GM21360 (cell line): ENCODE measurements at regions not wholly inside any gene's neighbourhood (a gene's known extent, or its start where the extent isn't known, plus 50 kb on each side); places are given as distances from the start of the nearest gene placed in this dataset.
"Not testable (repeated sequence)": the region's sequence is repeated elsewhere in the genome, so short reads cannot be mapped to it uniquely, and the experiment has no call there.

ENCODE experiments used
- ATAC-seq: cut with Tn5 transposase; IDR thresholded peaks from one replicate; pipeline ENCODE4 v1.9.1; 2021; ENCODE audit warnings: mild to moderate bottlenecking, moderate library complexity; ENCODE audit not compliant: unreplicated experiment

DNA sequence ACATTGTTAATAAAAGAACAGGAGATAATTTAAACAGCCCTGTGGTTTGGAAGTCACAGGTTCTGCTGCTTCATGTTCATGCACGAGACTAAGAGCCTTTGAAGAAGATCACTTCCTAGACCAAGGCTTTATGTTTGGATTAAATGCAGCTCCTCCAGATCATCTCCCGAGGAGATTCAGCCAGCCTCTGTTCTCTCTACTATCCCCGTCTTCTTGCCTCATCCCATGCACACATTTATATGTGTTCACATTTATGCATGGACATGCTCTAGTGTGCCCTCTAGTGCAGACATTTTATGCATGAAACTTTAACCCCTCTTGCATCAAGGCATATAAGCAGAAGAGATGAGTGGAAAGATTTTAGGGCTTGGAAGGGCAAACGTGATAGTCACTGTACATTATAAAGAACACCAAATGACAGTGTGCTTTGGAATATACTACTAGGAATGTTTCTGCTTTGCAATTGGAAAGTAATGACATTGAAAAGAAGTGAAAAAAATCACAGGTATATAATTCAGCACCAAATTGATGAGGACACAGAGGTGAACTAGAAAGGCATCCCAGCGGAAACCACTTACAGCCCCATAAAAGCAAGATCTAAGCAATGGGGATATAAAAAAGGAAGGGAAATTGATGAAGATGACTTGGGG lies 271.5 kb upstream of the PLGLB2 start:
- ATAC-seq: not testable (repeated sequence)

DNA sequence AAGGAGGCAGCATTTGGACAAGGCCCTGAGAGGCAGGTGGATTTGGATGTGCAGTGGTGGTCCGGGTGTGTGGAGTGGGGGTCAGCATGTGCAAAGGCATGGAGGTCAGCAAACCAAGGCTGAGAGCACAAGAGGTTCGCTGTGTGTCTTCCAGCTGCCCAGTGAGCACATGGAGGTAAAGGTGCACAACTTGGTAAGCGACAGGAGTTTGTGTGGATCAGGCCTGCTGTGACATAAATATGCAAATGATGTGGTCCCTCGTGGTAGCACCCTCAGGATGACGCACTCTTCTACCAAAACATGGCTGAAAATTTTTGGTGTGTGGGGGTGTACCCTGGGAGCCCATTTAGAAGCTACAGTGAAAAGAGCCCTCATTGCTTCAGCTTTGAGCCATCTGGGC lies 271.0 kb upstream of the PLGLB2 start:
- not testable (repeated sequence) for ATAC-seq

DNA sequence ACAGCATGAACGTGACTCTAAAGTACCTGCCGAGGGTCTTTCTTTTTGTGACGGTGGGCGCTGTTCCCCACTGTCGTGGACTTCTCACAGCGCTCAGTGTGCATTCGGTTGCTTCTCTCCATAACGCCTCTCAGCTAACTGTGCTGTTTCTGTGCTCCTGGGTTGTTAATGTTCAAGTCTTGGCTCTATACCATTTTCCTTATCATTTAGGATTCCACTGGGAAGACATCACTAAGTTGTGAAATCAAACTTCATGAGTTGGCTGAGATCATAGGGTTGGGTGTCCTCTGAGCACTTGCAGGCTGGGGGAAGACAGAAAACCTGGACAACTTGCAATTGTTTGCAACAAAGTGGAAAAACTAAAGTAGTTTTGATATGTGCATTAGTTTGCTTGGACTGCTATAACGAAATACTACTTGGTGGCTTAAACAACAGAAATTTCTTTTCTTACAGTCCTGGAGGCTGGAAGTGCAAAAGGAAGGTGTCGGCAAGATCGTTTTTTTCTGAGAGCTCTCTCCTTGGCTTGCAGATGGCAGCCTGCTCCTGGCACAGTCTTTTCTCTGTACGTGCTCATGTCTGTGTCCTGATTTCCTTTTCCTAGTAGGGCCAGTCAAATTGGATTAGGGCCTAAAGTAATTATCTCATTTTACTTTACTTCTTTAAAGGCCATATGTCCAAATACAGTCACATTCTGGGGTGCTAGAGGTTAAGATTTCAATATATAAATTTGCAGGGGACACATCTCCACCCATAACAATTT lies 270.0 kb upstream of the PLGLB2 start:
- not testable (repeated sequence) for ATAC-seq

DNA sequence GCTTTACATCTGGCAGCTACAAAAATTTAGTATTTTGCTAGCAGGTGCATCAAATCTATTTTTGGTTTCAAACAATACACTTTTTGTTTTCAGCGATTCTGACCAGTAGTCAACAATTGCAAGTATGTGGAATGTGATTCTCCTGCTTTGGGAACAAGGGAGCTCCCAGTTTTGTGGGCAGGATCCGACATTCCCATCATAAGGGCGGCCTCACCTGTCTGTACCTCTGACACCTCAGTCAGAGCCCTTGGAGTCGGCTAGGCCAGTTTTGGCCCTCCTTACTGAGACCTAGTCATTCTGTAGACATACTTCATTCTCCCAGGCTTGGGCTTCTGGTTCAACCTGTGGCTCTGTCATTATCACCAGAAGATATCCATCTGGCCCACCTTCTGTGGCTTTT lies 269.0 kb upstream of the PLGLB2 start:
- ATAC-seq: not testable (repeated sequence)

DNA sequence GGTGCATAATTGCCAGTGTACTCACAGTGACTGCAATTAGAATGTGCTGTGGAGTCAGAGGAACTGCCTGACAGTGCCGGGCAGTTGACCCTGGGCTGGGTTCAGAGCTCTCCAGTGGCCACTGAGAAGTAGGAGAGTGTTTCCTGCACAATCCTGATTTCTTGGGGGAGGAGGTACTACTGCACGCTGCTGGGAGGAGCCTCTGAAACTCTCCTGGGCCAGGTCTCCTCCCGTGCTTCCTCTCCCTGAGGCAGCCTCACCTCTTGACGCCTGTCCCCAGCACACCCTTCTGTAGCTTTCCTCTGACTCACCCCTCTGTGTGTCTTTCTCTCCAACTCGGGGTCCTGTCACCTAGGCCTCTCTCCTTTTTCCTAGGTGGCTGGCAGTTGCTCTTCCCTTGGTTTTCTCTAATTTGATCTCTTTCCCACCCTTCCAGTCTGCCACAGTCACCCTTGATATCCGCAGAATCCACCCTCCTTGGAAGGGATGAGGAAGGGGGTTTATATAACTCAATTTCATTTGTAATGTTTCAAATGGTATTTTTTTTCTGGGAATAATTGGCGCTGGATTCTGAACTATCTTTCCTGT lies 264.7 kb upstream of the PLGLB2 start:
- ATAC-seq: not testable (repeated sequence)

DNA sequence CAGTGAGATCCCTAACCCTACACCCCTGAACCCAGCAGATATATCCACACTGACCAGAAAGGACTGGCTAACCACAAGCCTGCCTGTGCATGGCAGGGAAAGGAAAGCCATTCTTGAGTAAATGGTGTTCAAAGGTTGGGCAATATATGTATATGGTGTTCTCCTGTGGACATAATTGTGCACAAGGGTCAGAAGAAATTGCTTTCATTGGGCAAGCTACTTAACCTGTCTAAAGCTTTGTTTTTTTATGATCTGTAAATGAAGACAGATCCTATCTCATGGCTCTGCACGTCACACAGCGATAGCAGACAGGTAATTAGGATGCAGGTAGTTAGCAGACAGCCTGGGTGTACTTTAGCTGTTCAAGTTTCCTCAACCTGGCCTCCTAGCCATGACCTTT lies 263.5 kb upstream of the PLGLB2 start:
- ATAC-seq: not testable (repeated sequence)

DNA sequence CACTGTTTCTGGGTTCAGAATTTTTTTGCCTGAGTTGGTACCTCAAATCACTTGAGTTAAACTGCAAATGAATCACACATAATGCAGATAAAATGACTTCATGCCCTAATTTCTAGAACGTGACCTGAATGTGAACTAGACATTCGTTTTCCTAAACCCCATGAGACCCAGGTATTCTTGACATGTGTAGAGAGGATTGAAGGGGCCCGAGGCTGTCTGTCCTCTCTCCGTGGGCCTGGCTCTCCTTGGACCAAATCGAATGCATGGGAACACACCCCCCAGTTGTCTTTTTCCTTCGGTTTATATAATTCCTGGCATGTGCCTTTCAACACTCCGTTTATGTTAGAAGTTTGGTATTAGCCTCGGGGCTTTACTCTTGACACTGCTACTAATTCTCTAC lies 262.4 kb upstream of the PLGLB2 start:
- ATAC-seq: not testable (repeated sequence)

DNA sequence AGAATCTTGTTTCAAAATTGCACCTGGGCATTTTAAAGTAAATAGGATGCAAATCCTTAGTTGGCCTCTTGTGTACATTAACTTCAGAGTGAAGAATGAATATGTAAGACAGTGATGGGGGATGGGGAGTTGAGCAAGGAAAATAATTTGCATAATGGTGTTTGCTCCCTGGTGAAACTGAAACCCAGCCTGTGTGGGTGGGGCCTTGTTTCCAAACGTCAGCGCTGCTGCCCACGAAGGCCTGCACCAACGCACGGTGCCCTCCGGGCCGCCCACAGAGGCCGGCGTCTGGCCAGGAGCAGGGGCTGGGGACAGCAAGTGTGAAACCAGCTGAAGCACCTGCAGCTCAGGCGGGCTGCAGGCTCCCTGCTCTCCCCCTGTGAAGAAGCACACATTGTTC lies 262.0 kb upstream of the PLGLB2 start:
- ATAC-seq: peak; percentile 85

DNA sequence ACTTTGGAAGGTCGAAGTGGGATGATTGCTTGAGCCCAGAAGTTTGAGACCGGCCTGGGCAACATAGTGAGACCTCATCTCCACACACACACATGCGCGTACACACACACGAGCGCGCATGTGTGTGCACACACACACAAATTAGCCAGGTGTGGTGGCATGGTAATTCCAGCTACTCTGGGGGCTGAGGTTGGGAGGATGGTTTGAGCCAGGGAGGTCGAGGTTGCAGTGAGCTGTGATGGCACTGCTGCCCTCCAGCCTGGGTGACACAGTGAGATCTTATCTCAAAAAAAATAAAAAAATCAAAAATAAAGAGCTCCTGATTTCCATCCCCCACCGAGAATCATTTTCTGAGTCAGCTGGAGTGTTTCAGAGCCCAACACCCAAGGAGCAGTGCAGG lies 261.5 kb upstream of the PLGLB2 start:
- not testable (repeated sequence) for ATAC-seq

DNA sequence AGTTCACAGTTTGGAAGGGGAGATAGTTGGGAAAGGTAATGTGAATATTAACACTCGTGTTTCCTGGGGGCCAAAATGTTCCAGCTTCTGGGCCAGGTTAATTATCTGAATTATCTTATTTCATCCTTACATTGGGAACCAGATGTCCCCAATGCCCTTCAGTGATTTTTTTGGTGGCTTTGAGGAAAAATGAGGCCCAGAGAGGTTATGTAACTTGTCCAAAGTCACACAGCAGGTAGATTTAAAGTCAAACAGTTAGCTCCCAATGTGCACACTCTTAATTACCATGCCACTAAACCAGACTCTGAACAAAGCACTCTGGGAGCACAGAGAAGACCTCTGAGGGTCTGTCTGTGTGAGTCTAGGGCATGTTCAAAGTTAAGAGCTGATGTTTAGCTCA lies 259.9 kb upstream of the PLGLB2 start:
- not testable (repeated sequence) for ATAC-seq

DNA sequence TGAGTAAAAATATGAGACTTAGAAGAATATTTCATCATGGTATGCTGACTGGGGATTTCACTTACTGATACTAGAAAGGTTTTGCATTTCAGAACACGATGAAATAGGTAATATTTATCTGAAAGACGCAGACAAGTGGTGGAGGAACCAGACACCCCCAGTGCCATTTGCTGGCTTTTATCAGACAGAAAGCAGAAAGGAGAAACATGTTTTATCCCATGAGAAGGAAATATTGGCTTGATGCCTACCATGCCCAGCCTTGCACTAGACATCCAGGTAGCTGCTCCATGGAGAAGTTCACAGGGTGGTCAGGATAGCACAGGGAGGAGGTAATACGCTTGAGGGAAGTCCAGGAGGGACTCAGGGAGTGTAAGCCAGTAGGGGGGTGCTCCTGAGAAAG lies 258.9 kb upstream of the PLGLB2 start:
- ATAC-seq: not testable (repeated sequence)

DNA sequence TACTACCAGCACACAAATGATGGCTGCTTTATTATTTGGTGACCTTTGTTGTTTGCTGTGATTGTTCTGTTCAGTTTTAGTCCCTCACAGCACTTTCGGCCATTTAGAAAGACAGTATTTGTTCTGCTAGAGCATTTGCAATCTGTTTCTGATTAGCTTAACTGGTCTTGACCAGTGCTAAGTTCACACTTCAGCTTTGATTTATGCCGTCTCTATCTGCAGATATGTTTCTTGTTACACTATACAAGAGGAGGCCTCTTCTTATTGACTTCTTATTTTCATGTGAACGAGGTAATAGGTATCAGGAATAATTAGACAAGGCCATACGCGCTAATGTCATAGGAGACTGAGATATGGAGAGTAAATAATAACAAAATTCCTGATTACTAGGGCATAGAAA lies 253.0 kb upstream of the PLGLB2 start:
- ATAC-seq: not testable (repeated sequence)

DNA sequence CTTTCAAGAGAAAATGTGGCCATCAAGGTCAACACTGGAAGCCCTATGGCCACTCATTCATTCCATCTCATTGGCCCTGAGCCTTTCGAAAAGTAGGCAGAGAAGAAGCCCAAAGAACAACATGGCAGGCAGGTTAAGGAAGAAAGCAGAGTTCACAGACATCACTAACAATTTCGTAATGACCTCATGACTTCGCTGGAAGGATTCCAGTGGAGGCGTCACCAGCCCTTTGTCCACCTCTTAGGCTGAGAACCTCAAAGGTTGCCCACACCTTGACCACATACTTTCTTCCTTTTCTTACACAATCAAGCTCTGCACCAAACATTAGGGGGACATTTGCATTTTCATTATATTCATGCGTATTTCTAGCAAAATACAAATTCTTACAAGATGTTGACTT lies 252.4 kb upstream of the PLGLB2 start:
- ATAC-seq: not testable (repeated sequence)

DNA sequence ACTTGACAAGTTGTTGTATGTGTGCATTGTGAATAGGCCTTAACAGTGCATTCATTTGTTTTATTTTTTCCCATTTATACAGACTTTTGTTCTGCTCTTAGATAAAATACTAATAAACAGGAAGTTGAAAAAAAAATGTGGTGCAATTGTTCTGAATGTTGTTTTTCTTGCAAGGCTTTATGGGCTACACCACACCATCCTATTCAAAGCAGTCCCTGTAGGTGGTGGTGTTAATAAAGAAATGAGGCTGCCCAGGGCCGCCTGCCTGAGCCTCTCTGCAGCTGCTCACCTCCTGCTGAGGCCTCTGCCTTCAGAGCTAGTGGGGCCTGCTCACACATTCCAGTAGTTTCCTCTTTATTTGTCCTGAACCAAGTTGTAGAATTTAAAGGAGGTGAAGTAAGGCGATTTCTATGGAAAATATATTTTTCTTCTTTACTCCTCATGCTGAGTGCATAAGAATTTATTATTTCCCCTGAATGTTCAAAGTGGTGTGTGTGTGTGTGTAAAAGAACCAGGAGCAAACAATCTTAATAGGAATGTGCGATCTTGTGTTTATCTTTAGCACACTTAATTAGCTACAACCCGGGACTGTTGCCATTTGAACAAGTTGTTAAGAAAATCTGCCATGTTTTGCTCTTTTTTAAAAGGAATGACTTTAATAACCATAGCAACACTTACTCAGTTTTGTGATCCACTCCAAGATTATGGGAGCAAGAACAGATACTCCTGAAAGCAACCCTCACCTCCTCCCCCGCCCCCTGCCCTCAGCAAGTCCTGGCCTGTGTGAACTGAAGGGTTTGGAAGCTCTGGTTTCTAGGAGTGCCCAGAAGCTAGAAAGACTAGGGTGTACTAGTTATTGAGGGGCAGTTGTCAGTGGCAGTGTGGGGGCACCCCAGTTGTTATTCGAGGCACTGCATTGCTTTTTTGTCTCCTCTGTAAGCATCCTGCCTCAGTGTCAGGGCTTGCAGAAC lies 251.6 kb upstream of the PLGLB2 start:
- peak; percentile 73 for ATAC-seq

DNA sequence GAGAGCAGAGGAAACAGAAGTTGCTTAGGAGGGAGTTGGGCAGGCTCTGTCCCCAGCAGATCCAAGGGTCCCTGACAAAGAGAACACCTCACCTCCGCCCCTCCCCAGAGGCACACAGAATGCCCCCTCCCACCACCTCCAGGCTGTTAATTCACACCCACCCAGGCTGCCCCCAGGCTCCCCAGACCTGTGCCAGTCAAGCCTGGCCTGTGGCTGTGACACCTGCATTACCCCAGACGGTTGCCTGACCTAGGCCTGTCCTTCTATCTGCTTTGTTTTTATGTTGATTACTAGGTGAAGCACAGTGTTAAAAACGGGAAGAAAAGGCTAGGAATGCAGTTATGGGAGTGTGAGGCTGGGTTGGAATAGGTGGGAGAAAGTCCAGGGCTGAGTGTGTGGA lies 250.8 kb upstream of the PLGLB2 start:
- ATAC-seq: not testable (repeated sequence)

DNA sequence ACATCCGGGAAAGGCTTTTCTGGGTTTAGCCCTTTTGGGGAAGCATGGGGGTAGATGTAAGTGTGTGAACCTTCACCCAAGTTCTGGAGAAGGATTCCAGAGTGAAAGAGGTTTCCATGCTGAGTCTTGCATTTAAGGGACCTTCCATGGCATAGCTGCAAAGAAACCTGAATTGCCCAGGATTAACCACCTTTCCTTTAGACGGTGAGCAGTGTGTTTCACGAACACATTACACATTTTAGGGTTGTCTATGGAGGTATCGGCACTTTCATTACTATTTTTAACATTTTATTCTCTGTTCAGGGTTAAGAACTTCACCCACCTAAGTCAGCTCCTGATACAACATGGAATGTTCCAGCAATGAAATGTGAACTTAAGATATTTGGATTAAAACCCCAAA lies 250.2 kb upstream of the PLGLB2 start:
- ATAC-seq: not testable (repeated sequence)

DNA sequence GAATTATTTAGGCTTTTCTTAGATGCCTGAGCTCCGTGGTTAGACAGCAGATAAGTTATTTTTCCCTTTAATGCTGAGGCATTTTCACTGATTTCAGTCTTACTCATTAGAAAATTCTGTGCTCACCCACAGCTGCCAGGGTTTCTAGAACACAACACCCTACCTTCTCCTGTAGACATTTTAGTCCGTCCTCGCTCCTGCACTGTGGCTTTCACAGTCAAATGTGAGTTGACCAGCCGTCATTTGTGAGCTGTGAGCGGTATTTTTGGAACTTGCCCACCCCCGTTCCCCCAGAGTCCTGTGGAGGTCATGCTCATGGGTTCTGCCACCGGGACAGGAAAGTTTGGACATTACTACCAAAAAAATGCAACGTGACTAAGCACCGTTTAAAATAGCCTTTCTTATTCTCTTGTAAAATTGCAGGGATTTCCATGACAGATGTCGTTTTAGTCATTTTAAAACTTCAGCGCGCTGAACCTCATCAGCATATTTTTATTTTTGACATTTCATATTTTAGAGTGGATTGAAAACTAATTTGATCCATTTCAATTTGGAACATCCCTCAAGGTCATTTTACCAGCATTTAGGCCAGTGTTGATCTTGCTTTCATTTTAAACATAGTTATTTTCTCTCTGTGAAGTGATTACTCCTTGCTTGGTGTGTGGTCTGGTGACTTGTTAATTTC lies 249.6 kb upstream of the PLGLB2 start:
- ATAC-seq: peak; percentile 70

DNA sequence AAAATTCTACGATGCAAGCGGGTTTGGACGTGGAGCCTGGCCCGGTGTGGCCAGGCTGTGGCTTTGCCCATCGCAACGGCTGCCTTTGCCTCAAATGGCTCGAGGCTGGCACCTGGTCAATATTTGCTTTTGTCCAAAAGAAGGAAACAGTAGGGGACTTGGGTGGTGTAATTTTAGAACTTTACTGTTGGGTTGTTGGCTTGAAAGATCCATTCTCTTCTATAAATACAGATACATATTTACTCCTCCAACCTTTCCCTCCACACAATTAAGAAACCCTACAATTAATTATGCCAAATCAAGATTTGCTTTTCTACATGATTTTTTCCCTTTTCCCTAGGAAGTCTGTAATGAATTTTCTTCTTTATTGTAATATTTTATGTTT lies 249.0 kb upstream of the PLGLB2 start:
- ATAC-seq: not testable (repeated sequence)

DNA sequence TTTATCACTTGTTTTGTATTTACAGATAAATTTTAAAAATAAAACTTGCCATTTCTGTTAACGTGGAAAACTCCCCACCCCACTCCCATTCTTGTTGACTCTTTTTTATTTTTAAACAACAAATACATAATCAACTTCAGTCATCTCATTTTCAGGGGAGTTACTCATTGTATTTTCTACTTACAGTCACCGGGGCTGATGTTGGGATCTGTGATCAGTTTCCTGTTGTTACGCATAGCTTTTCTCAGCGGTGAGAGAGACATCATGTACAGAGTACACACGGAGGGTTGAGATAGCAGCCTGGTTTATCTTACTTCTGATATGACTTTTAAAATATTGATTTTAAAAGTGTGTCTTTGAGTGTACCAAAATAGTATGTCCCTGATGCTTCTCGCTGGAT lies 248.0 kb upstream of the PLGLB2 start:
- not testable (repeated sequence) for ATAC-seq

DNA sequence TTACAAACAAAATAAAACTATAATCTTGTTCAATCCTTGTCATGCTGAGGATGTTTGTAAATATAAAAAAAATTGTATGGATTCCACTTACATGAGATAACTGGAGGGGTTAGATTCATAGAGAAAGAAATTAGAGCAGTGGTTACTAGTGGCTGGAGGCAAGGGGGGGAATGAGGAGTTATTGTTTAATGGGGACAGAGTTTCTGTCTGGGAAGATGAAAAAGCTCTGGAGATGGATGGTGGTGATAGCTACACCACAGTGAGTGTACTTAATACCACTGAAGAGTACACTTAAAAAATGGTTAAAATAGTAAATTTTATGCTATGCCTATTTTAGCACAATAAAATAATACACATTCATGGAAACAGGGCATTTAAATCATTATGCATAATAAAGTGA lies 247.5 kb upstream of the PLGLB2 start:
- ATAC-seq: not testable (repeated sequence)
